Body of pancreas (tissue), 4 donors: ENCODE measurements at regions not wholly inside any gene's neighbourhood (a gene's known extent, or its start where the extent isn't known, plus 50 kb on each side); places are given as distances from the start of the nearest gene placed in this dataset.

ENCODE experiments used
- POLR2A ChIP-seq, 3 donors: fragments of 450-650 bp; IDR thresholded peaks; one replicate each; pipeline ENCODE4 v1.6.1; 2016; ENCODE audit warnings: antibody characterized with exemption in 3 of 3, mild to moderate bottlenecking in 2 of 3
- TF ChIP-seq, protein P1 (sequence below), 7 experiments: fragments of 450-650 bp in 4 of 7; fragments of 200-600 bp in 3 of 7; sonication (generic) in 3 of 7; IDR thresholded peaks; one replicate each; pipeline ENCODE4 v1.5.1; 2016 to 2019; ENCODE audit warnings: antibody characterized with exemption in 7 of 7

DNA sequence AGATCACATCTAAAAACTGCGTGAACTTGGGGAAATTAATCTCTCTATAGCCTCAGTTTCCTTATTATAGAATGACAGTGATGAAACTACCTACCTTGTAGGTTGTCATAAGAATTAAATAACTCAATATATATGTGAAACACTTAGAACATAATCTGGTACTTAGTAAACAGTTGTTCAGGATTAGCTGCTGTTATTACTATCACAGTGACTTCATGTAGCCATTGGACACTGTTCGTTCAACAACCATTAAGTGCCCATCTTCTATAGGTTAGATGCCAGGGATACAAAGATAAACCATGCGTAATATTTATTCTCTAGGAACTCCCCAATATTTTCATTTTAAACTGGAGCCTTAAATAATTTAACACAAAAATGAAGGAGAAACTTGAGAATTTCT, 329.0 kb upstream of the PROK2 start:
- no peak for TF ChIP-seq POLR2A (IDR thresholded peaks at IDR 0.05)
- TF ChIP-seq, protein P1, sequence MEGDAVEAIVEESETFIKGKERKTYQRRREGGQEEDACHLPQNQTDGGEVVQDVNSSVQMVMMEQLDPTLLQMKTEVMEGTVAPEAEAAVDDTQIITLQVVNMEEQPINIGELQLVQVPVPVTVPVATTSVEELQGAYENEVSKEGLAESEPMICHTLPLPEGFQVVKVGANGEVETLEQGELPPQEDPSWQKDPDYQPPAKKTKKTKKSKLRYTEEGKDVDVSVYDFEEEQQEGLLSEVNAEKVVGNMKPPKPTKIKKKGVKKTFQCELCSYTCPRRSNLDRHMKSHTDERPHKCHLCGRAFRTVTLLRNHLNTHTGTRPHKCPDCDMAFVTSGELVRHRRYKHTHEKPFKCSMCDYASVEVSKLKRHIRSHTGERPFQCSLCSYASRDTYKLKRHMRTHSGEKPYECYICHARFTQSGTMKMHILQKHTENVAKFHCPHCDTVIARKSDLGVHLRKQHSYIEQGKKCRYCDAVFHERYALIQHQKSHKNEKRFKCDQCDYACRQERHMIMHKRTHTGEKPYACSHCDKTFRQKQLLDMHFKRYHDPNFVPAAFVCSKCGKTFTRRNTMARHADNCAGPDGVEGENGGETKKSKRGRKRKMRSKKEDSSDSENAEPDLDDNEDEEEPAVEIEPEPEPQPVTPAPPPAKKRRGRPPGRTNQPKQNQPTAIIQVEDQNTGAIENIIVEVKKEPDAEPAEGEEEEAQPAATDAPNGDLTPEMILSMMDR (IDR thresholded peaks at IDR 0.05), result no peak
